K562 (cell line): ENCODE measurements at regions not wholly inside any gene's neighbourhood (a gene's known extent, or its start where the extent isn't known, plus 50 kb on each side); places are given as distances from the start of the nearest gene placed in this dataset.

Experiments used
- ATAC-seq: fragments of 200-7000 bp; cut with Tn5 transposase; 3 replicates; pipeline ENCODE4 v1.9.1; 2020; ENCODE audit warnings: moderate library complexity
- BruUV-seq: library from RNA; stranded (reverse); fragments of 400-500 nt; replicated peaks from 2 replicates; lab custom pipeline; 2021; lab: Mats Ljungman, UMichigan
- CTCF ChIA-PET: fragments of 300-600 bp; formaldehyde crosslinking; extraction: SDS; loops from one replicate; lab custom pipeline; 2021; ENCODE audit warnings: low intra/inter-chr PET ratio; lab: Yijun Ruan, JAX
- POLR2A ChIA-PET: fragments of 300-600, 350-650 bp; sonication (Branson Sonifier 250); formaldehyde crosslinking; extraction: SDS; loops from one replicate; lab custom pipeline; 2021; ENCODE audit warnings: antibody characterized with exemption, inconsistent platforms; lab: Yijun Ruan, JAX
- DNase-seq, 4 experiments: peaks; one replicate each; pipeline versions ENCODE4 v3.0.0 to v3.0.0-alpha.2; 2011 to 2018; ENCODE audit warnings: low spot score in 3 of 4, mixed read lengths in 3 of 4; ENCODE audit errors: extremely low read depth in 1 of 4
- FAIRE-seq: peaks from 2 replicates; lab custom pipeline; 2011; peaks lifted over from hg19 to GRCh38; lab: Jason Lieb, UNC
- H2AFZ ChIP-seq: 2 replicates; pipeline ENCODE4 v1.6.0; 2011; ENCODE audit warnings: low read depth, low read length, control low read depth, inconsistent platforms
- H3K27ac ChIP-seq: fragments of 200-600 bp; 3 replicates; pipeline ENCODE4 v1.8.0; 2011; ENCODE audit warnings: low read depth, mild to moderate bottlenecking, control low read depth, inconsistent platforms, low read length, moderate library complexity, mixed read lengths; ENCODE audit errors: extremely low read depth
- H3K27me3 ChIP-seq, 2 experiments: fragments of 300-600 bp in 1 of 2; 2 replicates in 1 of 2; 3 replicates in 1 of 2; pipeline versions ENCODE4 v1.6.0 to v1.8.0; 2011; ENCODE audit warnings: inconsistent platforms in 2 of 2, low read length in 2 of 2, mild to moderate bottlenecking in 1 of 2, mixed read lengths in 1 of 2, moderate library complexity in 1 of 2; ENCODE audit not compliant: control insufficient read depth in 2 of 2, insufficient read depth in 2 of 2
- H3K36me3 ChIP-seq: fragments of 300-600 bp; 3 replicates; pipeline ENCODE4 v1.8.0; 2011; ENCODE audit warnings: mild to moderate bottlenecking, low read length, inconsistent platforms; ENCODE audit not compliant: control insufficient read depth, insufficient read depth
- H3K4me1 ChIP-seq, 2 experiments: fragments of 200-600 bp in 1 of 2; replicated peaks in 1 of 2; 2 replicates in 1 of 2; 3 replicates in 1 of 2; pipeline versions ENCODE4 v1.5.1 to v1.8.0; 2011; ENCODE audit warnings: inconsistent platforms in 2 of 2, low read length in 2 of 2, mild to moderate bottlenecking in 1 of 2, mixed read lengths in 1 of 2, moderate library complexity in 1 of 2; ENCODE audit not compliant: control insufficient read depth in 2 of 2, insufficient read depth in 2 of 2
- H3K4me2 ChIP-seq: 2 replicates; pipeline ENCODE4 v1.6.1; 2011; ENCODE audit warnings: low read length, control low read depth, inconsistent platforms, mixed read lengths; ENCODE audit not compliant: insufficient read depth
- H3K4me3 ChIP-seq: fragments of 200-600 bp; sonication (generic), shearing (Covaris generic); 2 replicates; pipeline ENCODE4 v1.5.1; 2016; ENCODE audit warnings: control low read depth, inconsistent platforms
- H3K79me2 ChIP-seq: fragments of 200-600 bp; 3 replicates; pipeline ENCODE4 v1.8.0; 2011; ENCODE audit warnings: low read length, inconsistent platforms; ENCODE audit not compliant: control insufficient read depth, insufficient read depth
- H3K9ac ChIP-seq, 2 experiments: 2 replicates each; pipeline versions ENCODE4 v1.6.0 to v1.6.1; 2011; ENCODE audit warnings: low read depth in 2 of 2, low read length in 2 of 2, control low read depth in 1 of 2, inconsistent platforms in 1 of 2, mild to moderate bottlenecking in 1 of 2, mixed read lengths in 1 of 2; ENCODE audit not compliant: insufficient read depth in 1 of 2
- H3K9me1 ChIP-seq: one replicate; pipeline ENCODE4 v1.6.0; 2011; ENCODE audit warnings: inconsistent platforms, mild to moderate bottlenecking, low read length, moderate library complexity; ENCODE audit not compliant: control insufficient read depth, insufficient read depth
- H3K9me3 ChIP-seq: replicated peaks from 2 replicates; pipeline ENCODE4 v1.5.1; 2011; ENCODE audit warnings: low read depth, low read length, inconsistent platforms; ENCODE audit not compliant: control insufficient read depth, insufficient read depth
- H4K20me1 ChIP-seq: replicated peaks from 2 replicates; pipeline ENCODE4 v1.6.1; 2011; ENCODE audit warnings: low read length, inconsistent platforms, mixed read lengths; ENCODE audit not compliant: control insufficient read depth, insufficient read depth
- ELF2 ChIP-seq: fragments of 250-450 bp; sonication (Bioruptor Pico); IDR thresholded peaks from 2 replicates; pipeline ENCODE4 v1.5.0; 2021; ENCODE audit warnings: mild to moderate bottlenecking
- FOS ChIP-seq: IDR thresholded peaks from 3 replicates; pipeline ENCODE4 v1.6.1; 2011; ENCODE audit not compliant: insufficient read length; ENCODE audit errors: extremely low read depth
- IRF2 ChIP-seq: sonication (generic); formaldehyde crosslinking; IDR thresholded peaks from 2 replicates; pipeline ENCODE4 v1.8.1; 2022; ENCODE audit warnings: mild to moderate bottlenecking, missing genetic modification reagents
- KDM5B ChIP-seq: fragments of 200-600 bp; sonication (generic); IDR thresholded peaks from 2 replicates; pipeline ENCODE4 v1.6.1; 2012; ENCODE audit warnings: low read depth, mild to moderate bottlenecking, moderate library complexity, low read length, control low read depth, inconsistent platforms; ENCODE audit not compliant: insufficient replicate concordance
- MNT ChIP-seq, 2 experiments: fragments of 450-650 bp; conservative IDR thresholded peaks; 2 replicates each; pipeline ENCODE4 v1.6.1; 2017; ENCODE audit warnings: mild to moderate bottlenecking in 2 of 2, moderate library complexity in 2 of 2
- NR0B1 ChIP-seq: fragments of 450-650 bp; IDR thresholded peaks from one replicate; pipeline ENCODE4 v1.6.1; 2018; ENCODE audit warnings: mild to moderate bottlenecking, moderate library complexity; ENCODE audit not compliant: partially characterized antibody
- SIN3A ChIP-seq, 2 experiments: fragments of 150-350 bp in 1 of 2; IDR thresholded peaks; 2 replicates each; pipeline ENCODE4 v1.6.1; 2011 to 2016; ENCODE audit warnings: borderline replicate concordance in 2 of 2, low read depth in 2 of 2, low read length in 2 of 2, mild to moderate bottlenecking in 2 of 2, moderate library complexity in 2 of 2; ENCODE audit not compliant: control insufficient read depth in 1 of 2
- SMC3 ChIP-seq: conservative IDR thresholded peaks from 2 replicates; pipeline ENCODE4 v1.6.1; 2011; ENCODE audit warnings: low read depth, low read length, improper control_type of control experiment; ENCODE audit not compliant: insufficient read depth
- THRAP3 ChIP-seq: fragments of 450-650 bp; IDR thresholded peaks from 2 replicates; pipeline ENCODE4 v1.6.1; 2016; ENCODE audit warnings: mild to moderate bottlenecking, inconsistent platforms, borderline replicate concordance
- ZBTB17 ChIP-seq: fragments of 450-650 bp; formaldehyde crosslinking; IDR thresholded peaks from 2 replicates; pipeline ENCODE4 v1.4.0; 2020; ENCODE audit warnings: mild to moderate bottlenecking
- ZBTB34 ChIP-seq: fragments of 250-450 bp; sonication (Bioruptor Pico); IDR thresholded peaks from 2 replicates; pipeline ENCODE4 v1.8.0; 2021; ENCODE audit warnings: mild to moderate bottlenecking, moderate library complexity
- ZMIZ1 ChIP-seq, 2 experiments: fragments of 150-350 bp in 1 of 2; IDR thresholded peaks; 2 replicates each; pipeline ENCODE4 v1.6.1; 2012 to 2016; ENCODE audit warnings: low read depth in 2 of 2, low read length in 2 of 2, mild to moderate bottlenecking in 1 of 2, moderate library complexity in 1 of 2
- WGBS: fragments of 100-300 bp; shearing (Covaris generic); methylation state at CpG from one replicate; pipeline ENCODE4 v1.1.6; 2016; ENCODE audit warnings: low coverage, mixed read lengths; ENCODE audit not compliant: insufficient coverage; ENCODE audit errors: missing lambda C conversion rate; 5-methylcytosine and 5-hydroxymethylcytosine counted together
- in situ Hi-C: fragments of 300-500 bp; cut with MboI; formaldehyde crosslinking; loops from 4 replicates; pipeline ENCODE4 v1.15.0; 2018; ENCODE audit warnings: inconsistent platforms, mixed read lengths
- intact Hi-C: fragments of 100-400 bp; cut with micrococcal nuclease; formaldehyde crosslinking; loops from 2 replicates; pipeline ENCODE4 v1.14.2; 2022

GRCh38 chr18:77486985-77487384 is 237.3 kb downstream of the GALR1 start:
- Histone ChIP-seq H3K9ac (no peak overlapping the region), H3K79me2 (no peaks in the 10 kb centered on the region), H3K4me3 (no peak overlapping the region), H3K36me3 (no peaks in the 10 kb centered on the region), H3K27me3 (no peaks in the 10 kb centered on the region), H3K4me2 (no peak overlapping the region), H3K9me1 (no peaks in the 10 kb centered on the region), H2AFZ (no peak overlapping the region), H4K20me1 (no peaks in the 10 kb centered on the region), H3K4me1 (no peaks in the 10 kb centered on the region), H3K9me3 (no peaks in the 10 kb centered on the region), H3K27ac (no peak overlapping the region)
- BruUV-seq, result no TSS peak
- POLR2A ChIA-PET, result no interaction called here
- ATAC-seq (no peak), DNase-seq (no peak), FAIRE-seq (no peak)
- in situ Hi-C loops (no loop called here), intact Hi-C loops (no loop called here)
- WGBS, result 0% methylated on average over 3 of the region's 3 CpGs
- TF ChIP-seq THRAP3 (no peak), ZMIZ1 (IDR thresholded peaks at IDR 0.05; ENCODE audit: low read depth in 2 of 2, low read length in 2 of 2) (no peak), ZBTB17 (no peak), MNT (conservative IDR thresholded peaks at IDR 0.05) (no peak), ELF2 (CRISPR knock-in tag) (no peak), IRF2 (no peak), SMC3 (no peak), FOS (no peak), KDM5B (no peak), SIN3A (IDR thresholded peaks at IDR 0.05; ENCODE audit: borderline replicate concordance in 2 of 2, control insufficient read depth in 1 of 2, low read depth in 2 of 2, low read length in 2 of 2) (no peak), NR0B1 (no peak), ZBTB34 (no peak)
- CTCF ChIA-PET, result no interaction called here
